Heart left ventricle (tissue), 13 donors: ENCODE measurements at regions not wholly inside any gene's neighbourhood (a gene's known extent, or its start where the extent isn't known, plus 50 kb on each side); places are given as distances from the start of the nearest gene placed in this dataset.

Source experiments
- CTCF ChIP-seq, 12 donors: fragments of 200-600 bp; sonication (generic) in 4 of 12; IDR thresholded peaks; one replicate each; pipeline versions ENCODE4 v1.5.0 to v1.8.0; 2018 to 2022; ENCODE audit warnings: antibody characterized with exemption in 12 of 12, mild to moderate bottlenecking in 5 of 12
- POLR2A ChIP-seq, 2 donors: fragments of 450-650 bp; IDR thresholded peaks; one replicate each; pipeline ENCODE4 v1.6.1; 2017; ENCODE audit warnings: antibody characterized with exemption in 2 of 2, mild to moderate bottlenecking in 2 of 2, moderate library complexity in 2 of 2
- donor health status: ischemic (EF 13 %, LVEDD 7.1; RV severe dilation, severe dysfunction).
- donor health status: DM: no; HTN: yes; CAD: no.
- donor health status: DM: no; HTN: no; CAD: no.
- donor health status: ischemic (EF 25% LVEDD 6.9; RV normal size, moderate dysfunction).
- donor health status: ischemic (EF 25% LVEDD 5.7; RV mildly dilated, moderate dysfunction).
- donor health status: ischemic (EF 35%, LVEDD 5.7; RV mildly dilated, moderate dysfunction).
- donor health status: nonischemic (EF 11% LVEDD 7.7; RV severe dilation, severe dysfunction).
- donor health status: DM: yes; HTN: yes; CAD: no.
- donor health status: PGD.
- donor health status: ischemic (EF 29% LVEDD 5.4; RV normal size, mild dysfunction).
- donor health status: nonischemic (EF 23%, LVEDD 6.1; RV moderate dilation, normal function).

- TF ChIP-seq CTCF (IDR thresholded peaks at IDR 0.05) (no peak), POLR2A (IDR thresholded peaks at IDR 0.05) (no peak)
Measured at GRCh38 chr11:115677190-115677589, 173.0 kb upstream of the CADM1 start.
